PFSK-1 (cell line): ENCODE measurements at regions not wholly inside any gene's neighbourhood (a gene's known extent, or its start where the extent isn't known, plus 50 kb on each side); places are given as distances from the start of the nearest gene placed in this dataset.

ENCODE experiments used
- FOXP2 ChIP-seq: optimal IDR thresholded peaks from 2 replicates; pipeline ENCODE3; 2011; ENCODE audit warnings: borderline replicate concordance, control low read depth, inconsistent platforms; ENCODE audit not compliant: insufficient read depth; ENCODE audit errors: extremely low read length, extremely low read depth
- POLR2AphosphoS5 ChIP-seq: IDR thresholded peaks from 2 replicates; pipeline ENCODE4 v1.6.1; 2012; ENCODE audit warnings: low read depth, mild to moderate bottlenecking, control low read depth, low read length, moderate library complexity
- SIN3A ChIP-seq: IDR thresholded peaks from 2 replicates; pipeline ENCODE4 v1.6.1; 2012; ENCODE audit warnings: mild to moderate bottlenecking, low read length, moderate library complexity, borderline replicate concordance; ENCODE audit not compliant: insufficient read depth
- TAF1 ChIP-seq: IDR thresholded peaks from 2 replicates; pipeline ENCODE4 v1.6.1; 2012; ENCODE audit warnings: low read length, control low read depth, borderline replicate concordance; ENCODE audit not compliant: insufficient read depth
- TF ChIP-seq, protein P1 (sequence below), 2 experiments: IDR thresholded peaks; 2 replicates each; pipeline versions ENCODE4 v1.6.1 to v1.8.0; 2011 to 2012; ENCODE audit warnings: low read depth in 2 of 2, low read length in 2 of 2, control low read depth in 1 of 2, inconsistent platforms in 1 of 2, mild to moderate bottlenecking in 1 of 2, moderate library complexity in 1 of 2; ENCODE audit not compliant: insufficient read depth in 1 of 2

DNA sequence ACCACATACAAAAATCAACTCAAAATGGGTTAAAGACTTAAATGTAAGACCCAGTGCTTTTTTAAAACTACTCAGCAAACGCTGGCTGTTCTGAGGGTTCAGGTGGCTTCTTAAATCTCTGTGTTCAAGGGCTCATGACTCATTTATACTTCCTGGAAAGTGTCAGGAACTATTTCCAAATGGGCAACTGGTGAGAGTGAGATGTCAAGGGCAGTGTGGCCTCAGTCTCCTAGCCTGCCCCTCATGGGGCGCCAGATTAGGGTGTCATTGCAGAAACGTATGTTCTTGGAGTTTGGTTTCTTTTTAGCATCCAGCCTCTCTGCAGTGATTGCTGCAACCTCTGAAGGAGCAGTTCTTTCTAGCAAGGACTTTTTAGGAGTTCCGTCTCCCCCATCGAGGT, 485.4 kb downstream of the TNS1 start:
- TF ChIP-seq POLR2AphosphoS5 (no peak), TAF1 (no peak), FOXP2 (no peak)

DNA sequence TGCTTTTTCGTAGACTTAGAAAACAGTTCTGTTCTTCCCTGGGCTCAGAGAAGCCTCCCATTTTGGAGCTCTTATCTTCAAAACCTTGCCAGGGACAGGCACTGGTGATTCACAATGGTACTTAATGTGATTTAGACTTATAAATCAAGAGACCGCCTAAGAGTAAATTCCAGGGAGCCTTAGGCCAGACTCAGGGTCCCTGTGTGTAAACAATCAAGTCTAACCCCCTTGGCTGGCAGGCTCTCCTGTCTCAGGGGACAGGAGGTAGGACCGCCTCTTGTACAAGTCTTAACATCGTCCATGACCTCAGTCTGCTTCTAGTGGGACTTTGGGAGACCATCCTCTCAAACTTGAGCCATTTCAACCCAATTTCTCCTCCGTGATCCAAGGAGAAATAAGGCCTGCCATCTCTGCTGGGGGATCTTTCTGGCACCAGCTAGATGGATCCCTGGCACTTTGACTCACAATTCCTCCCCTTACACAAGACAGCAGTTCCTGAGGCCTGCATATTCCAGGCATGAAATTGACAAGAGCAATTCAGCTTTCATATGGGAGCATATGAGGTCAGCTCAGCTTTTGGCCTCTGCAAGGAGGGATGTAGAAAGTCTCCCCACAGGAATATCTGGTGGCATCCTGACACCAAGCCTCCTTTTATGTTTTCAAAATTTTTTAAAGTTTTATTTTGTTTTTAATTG, 487.0 kb downstream of the TNS1 start:
- TF ChIP-seq, protein P1, sequence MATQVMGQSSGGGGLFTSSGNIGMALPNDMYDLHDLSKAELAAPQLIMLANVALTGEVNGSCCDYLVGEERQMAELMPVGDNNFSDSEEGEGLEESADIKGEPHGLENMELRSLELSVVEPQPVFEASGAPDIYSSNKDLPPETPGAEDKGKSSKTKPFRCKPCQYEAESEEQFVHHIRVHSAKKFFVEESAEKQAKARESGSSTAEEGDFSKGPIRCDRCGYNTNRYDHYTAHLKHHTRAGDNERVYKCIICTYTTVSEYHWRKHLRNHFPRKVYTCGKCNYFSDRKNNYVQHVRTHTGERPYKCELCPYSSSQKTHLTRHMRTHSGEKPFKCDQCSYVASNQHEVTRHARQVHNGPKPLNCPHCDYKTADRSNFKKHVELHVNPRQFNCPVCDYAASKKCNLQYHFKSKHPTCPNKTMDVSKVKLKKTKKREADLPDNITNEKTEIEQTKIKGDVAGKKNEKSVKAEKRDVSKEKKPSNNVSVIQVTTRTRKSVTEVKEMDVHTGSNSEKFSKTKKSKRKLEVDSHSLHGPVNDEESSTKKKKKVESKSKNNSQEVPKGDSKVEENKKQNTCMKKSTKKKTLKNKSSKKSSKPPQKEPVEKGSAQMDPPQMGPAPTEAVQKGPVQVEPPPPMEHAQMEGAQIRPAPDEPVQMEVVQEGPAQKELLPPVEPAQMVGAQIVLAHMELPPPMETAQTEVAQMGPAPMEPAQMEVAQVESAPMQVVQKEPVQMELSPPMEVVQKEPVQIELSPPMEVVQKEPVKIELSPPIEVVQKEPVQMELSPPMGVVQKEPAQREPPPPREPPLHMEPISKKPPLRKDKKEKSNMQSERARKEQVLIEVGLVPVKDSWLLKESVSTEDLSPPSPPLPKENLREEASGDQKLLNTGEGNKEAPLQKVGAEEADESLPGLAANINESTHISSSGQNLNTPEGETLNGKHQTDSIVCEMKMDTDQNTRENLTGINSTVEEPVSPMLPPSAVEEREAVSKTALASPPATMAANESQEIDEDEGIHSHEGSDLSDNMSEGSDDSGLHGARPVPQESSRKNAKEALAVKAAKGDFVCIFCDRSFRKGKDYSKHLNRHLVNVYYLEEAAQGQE (IDR thresholded peaks at IDR 0.05; ENCODE audit: insufficient read depth in 1 of 2, low read depth in 2 of 2, low read length in 2 of 2): no peak
- TF ChIP-seq POLR2AphosphoS5 (no peak), FOXP2 (no peak), TAF1 (no peak), SIN3A (no peak)

DNA sequence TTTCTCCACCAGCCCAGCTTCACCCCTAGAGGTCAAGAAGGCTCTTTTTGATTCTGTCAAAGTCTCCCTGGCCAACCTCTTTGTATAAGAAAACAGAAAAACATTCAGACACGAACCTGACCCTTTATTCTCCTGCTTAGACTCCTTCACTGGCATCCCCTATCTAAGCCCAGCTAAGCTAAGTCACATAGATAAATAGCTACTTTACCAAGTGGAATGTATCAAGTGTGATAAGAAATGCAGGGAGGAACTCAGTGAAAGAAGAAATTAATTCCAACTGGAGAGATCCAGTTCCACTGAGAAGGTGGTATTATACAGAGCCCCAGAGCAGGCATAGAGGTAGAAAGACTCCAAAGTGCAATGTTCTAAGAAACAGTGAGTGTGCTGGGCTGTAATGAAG, 489.5 kb downstream of the TNS1 start:
- TF ChIP-seq TAF1: no peak

DNA sequence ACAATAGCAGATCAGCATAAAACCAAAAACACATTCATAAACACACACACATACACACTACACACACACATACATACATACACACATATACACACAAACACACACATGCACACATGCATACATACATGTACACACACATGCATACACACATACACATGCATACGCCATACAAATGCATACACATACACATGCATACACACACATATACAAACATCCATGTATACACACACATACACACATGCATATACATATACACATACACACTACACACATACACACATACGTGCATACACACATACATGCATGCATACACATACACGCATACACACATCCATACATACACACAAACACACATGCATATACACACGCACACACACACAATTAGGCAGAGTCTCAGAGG, 490.1 kb downstream of the TNS1 start:
- no peak for TF ChIP-seq TAF1
- TF ChIP-seq FOXP2: no peak
- no peak for TF ChIP-seq POLR2AphosphoS5
- TF ChIP-seq, protein P1 (IDR thresholded peaks at IDR 0.05; ENCODE audit: insufficient read depth in 1 of 2, low read depth in 2 of 2, low read length in 2 of 2): no peak
- no peak for TF ChIP-seq SIN3A

- TF ChIP-seq SIN3A (no peak), POLR2AphosphoS5 (no peak), FOXP2 (no peak), TAF1 (no peak)
- TF ChIP-seq, protein P1 (IDR thresholded peaks at IDR 0.05; ENCODE audit: insufficient read depth in 1 of 2, low read depth in 2 of 2, low read length in 2 of 2): no peak
Measured at GRCh38 chr2:217512259-217512658, 490.5 kb downstream of the TNS1 start.

GRCh38 chr2:217511850-217512249, 490.9 kb downstream of the TNS1 start:
- TF ChIP-seq SIN3A (no peak), TAF1 (no peak), FOXP2 (no peak), POLR2AphosphoS5 (no peak)
- TF ChIP-seq, protein P1 (IDR thresholded peaks at IDR 0.05; ENCODE audit: insufficient read depth in 1 of 2, low read depth in 2 of 2, low read length in 2 of 2): no peak
